NCI-H748 treated with DMSO at 0.1 percent for 48 hours (cell line): ENCODE measurements at regions not wholly inside any gene's neighbourhood (a gene's known extent, or its start where the extent isn't known, plus 50 kb on each side); places are given as distances from the start of the nearest gene placed in this dataset.

Experiments used
- DNase-seq: peaks from one replicate; lab custom pipeline; 2025; lab: John Stamatoyannopoulos, UW

DNA sequence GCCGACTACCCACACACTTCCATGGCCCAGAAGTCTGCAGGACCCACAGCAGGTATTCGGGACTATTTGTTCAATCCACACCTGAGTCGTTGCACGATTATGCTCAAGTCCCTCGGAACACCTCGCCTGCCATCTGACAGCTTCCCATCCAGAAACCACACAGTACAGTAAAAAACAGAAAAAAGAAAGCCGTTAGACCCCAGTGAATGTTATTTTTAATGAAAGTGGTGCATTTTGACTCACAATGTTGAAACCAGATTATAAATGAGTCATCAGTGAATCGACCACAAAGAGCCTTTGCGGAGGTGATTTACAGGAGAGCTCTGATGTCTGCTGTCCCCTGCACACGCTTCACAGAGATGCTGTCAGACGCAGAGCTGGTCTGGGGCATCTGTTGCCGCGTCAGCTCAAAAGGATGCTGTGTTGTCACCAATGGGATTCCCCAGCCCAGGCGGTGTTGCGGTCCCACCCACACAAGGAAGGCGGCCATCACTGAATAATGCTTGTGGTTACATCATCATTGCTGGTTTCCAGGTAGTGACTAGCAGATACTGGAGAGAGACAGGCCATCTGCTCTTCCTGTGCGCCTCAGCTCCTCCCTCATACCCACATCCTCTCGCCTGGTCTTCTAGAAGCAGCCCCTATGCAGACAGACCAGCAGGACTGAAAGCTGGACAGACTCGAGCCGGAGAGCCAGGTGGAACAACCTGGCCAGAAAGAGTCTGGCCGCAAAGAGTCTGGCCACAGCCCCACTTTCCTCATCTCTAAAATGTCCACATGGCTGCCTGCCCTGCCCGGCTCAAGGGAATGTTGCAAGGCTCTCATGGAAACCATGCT, 116.8 kb downstream of the TOMM20 start:
- no peak for DNase-seq

DNA sequence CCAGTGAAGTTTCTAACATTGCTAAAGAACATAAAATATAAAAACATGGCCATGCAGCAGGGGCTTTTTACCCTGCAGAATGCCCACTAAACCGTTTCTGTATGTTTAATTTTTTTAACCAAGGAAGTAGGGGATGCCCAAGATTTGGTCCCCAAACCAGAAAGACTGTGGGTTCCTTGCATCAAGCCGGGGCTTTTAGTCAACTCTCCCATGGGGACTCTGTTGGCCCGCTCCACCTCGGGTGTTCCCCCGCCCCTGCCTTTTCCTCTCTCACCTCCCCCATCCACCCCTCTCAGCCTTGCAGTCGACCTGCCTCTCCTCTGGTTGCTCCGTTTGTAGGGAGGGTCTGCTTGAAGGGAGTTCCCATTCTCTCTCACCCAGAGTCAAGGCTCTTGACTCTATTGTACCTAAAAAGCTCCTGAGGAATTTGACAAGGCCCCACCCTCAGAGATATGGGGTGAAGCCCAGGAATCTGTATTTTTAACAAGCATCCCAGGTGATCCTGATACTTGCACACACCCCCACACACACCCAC, 117.5 kb downstream of the TOMM20 start:
- DNase-seq, result no peak

DNA sequence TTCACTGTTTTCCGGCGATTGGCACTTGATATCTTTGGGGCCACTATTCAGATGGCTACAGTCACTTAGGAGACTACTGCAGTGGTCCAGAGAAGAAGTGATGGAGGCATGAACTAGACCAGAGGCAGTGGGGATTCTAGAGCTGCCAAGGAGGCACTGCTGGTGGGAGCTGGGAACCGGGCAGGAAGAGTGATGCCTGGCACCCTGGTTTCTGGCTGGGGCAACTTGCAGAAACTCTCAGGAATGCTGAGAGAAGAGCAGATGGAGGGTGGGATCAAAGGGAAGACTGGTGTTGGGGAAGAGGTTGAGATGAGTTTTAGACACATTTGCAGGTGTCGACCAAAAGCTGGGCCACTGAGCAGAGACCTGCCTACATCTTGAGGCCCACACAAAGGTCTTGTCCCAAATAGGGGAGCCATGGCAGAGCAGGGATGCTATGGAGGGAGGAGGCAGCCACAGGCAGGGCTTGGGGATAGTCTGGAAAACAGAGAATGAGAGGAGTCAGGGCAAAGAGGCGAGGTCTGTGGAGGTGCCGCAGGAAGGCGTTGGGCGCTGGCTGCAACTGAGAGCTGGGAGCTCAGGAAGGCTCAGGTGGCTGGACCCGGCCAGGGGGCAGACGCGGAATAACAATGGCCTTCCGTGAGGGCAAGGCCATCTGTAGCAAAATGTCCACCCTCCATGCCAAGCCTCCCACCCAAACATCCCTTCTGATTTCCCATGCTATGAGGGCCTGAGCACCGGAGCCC, 118.9 kb downstream of the TOMM20 start:
- DNase-seq, result no peak

DNA sequence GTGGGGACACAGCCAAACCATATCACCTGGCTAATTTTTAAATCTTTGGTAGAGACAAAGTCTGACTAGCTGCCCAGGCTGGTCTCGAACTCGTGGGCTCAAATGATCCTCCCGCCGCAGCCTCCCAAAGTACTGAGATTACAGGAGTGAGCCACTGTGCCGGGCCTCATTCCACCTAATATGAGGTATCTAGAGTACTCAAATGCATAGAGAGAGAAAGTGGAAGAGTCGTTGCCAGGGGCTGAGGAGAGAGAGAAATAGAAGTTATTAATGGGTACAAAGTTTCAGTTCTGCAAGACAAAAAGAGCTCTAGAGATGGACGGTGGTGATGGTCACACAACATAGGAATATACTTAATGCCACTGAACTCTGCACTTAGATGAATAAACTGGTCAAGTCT, 119.6 kb downstream of the TOMM20 start:
- no peak for DNase-seq

DNA sequence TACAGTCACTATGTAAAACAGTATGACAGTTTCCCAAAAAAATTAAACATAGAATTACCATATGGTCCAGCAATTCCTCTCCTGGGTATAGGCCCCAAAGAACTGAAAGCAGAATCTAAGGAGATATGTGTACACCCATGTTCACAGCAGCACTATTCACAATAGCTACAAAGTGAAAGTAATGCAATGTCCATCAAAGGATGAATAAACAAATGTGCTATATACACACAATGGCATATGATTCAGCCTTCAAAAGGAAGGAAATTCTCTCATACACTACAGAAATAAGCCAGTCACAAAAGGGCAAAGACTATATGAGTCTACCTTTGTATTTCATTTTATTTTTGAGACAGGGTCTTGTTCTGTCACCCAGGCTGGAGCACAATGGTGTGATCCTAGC, 120.4 kb downstream of the TOMM20 start:
- DNase-seq, result no peak

DNA sequence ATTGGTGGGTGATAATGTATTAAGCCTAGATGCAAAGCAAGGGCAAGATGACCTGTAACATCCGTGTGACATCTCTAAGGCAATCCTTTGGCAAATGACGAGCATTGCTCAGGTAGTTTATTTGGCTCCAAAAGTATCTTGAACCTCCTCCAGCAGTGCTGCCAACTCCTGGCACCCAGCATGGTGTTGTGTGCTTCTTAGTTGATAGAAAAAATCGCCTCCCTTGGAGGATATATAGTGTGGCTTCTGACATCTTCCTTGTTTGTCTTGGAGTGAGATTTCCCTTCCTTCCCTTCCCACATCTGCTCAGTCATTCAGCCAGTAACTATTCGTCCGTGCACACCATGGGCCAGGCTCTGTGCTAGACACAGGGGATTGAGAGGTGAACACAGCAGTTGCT, 121.8 kb downstream of the TOMM20 start:
- no peak for DNase-seq

DNA sequence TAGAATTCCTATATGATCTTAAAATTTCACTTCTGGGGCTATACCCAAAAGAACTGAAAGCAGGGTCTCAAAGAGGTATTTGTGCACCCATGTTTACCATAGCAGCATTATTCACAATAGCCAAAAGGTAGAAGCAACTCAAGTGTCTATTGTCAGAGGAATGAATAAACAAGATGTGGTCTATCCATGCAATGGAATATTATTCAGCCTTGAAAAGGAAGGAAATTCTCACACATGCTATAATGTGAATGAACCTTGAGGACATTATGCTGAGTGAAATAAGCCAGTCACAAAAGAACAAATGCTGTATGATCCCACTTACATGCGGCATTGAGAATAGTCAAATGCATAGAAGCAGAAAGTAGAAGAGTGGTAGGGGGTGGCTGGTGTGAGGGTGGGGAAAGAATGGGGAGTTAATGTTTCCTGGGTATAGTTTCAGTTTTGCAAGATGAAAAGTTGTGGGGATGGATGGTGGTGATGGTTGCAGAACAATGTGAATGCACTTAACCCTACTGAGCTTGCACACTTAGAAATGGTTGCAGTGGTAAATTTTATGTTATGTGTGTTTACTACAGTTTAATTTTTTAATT, 122.4 kb downstream of the TOMM20 start:
- DNase-seq, result no peak

DNA sequence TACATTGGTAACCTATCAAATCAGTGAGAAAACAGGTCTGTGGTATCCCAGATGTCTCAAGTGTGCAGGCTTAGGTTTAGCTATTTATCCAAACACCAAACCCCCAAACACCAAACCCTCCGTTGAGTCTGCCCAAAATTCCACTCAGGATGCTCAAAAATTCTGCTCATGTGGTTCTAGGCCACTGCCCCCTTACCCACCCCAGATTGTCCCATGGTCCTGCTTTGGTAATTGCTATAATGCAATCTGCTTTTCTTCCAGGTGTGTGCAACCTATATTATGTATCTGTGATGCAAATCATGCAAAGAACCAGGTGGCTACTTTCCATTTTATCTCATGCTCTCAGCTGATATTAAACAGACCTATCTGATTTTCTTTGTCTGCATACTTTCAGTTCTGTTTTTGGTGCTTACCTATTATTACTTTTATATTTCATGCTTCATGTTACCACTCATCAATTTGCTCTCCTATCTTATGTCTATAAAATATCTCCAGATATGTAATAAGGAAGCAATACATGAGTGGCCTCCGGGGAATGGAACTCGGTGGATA, 123.7 kb downstream of the TOMM20 start:
- no peak for DNase-seq

DNA sequence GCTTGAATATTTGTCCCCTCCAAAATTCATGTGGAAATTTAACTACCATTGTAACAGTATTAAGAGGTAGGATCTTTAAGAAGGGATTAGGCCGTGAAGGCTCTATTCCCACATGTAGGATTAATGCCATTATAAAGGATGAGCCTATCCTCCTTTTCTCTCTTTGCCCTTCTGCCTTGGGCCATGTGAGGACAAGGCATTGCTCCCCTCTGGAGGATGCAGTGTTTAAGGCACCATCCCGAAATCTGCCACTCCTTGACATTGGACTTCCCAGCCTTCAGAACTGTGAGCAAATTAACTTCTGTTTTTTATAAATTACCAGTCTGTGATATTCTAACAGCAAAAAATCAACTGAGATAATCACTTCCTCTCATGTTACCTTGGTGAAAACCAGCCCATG, 124.4 kb downstream of the TOMM20 start:
- no peak for DNase-seq

DNA sequence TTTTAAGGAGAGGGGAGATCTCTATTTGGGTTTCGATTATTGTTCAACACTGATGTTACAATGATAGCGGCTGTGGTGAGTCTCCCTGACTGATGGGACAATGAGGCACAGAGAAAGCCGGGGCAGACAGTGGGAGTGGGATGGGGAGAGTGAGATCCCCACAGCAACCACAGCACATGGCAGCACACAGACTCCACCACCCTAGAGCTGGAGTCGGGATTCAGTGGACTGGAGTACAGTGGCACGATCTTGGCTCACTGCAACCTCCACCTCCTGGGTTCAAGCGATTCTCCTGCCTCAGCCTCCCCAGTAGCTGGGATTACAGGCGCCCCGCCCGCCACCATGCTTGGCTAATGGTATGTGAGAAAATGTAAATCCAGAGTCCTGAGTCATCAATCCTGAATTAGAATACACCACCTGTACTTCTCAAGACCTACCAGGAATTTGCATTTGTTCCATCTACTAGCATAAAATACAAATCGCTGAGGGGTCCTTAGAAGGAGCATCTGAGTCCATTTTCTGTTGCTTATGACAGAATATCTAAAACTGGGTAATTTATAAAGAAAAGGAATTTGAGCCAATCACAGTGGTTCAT, 125.8 kb downstream of the TOMM20 start:
- no peak for DNase-seq

DNA sequence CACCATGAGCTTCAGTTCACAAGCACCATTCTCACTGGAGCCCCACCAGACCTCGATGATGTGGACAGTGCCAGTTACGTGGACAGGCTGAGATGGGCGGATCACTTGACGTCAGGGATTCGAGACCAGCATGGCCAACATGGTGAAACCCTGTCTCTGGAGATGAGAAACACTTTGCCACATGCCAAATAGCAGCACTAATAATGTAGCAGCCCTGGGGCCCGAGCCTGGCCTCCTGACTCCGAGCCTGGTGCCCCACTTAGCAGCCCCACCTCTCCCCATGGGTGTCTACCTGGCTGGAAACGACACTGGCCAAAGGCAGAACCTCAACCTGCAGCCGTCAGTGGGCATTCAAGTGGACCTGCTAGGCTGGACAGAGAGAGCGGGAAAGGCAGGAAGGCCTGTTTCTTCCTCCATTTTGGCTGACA, 129.1 kb downstream of the TOMM20 start:
- DNase-seq, result no peak

DNA sequence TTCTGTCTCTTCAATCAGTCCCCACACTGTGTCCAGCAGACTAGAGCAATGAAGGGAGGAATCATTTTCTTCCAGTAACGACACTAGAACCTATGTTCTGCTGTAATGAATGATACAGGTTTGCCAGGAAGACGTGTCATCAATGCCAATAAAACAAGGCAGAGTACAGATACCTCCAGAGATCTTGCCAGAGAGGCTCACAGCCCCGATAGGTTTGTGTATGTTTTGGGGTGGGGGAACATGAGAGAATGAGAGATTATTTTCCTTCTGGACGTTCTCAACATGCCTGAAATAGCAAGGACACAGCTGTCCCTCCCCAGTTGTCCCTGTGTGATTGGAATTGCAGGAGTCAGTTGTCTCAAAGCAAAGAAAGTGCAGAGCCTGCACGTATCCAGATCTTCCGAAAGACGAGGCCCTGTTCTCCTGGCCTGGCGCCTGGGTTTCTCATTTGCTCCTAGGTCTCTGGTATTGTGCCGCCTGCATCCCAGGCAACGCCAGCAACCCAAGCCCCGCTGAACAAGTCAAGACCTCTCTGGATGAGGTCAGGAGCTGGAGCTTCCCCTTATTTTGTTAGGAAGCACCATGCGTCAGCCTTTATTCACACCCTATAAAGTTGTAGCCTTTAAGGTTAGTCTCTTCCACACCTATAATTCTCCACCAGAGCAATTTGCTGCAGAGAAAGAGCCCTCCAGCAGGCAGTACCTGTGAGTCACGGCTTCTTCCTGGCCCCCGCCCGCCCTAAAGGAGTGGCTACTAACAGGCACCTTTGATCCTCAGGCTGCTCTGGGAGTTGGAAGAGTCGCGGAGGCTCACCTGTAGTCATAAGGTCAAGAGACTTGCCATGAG, 130.5 kb downstream of the TOMM20 start:
- no peak for DNase-seq

DNA sequence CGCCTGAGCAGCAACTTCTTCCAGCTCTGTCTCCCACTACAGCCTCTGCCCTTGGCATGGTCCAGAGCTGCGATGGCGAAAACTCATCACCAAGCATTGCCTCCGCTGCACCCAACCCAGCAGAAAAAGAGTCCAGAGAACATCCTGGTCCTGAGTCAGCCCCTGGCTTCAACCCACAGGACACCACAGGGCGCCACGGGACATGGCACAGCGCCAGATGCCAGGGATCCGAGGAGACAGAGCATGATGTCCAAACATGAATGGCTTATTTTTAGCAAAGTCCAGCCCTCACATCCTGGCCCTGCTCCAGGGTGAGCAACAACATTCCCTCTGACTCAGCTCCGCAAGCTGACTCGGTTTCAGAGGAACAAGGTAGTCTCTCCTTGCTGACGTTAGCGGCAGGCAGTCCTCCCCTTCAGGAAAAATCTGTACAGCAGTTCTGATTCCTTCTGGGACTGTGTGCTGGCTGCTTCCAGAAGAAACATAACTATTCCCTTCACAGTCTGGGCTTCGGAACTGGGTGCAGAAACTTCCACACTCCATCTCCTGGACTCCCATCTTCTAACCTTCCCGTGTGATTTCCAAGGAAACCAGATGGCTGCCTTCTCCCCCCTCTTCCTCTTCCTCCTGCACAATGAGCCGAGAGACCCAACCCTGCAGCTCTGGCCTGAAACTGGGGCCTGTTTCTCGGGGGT, 131.3 kb downstream of the TOMM20 start:
- no peak for DNase-seq

DNA sequence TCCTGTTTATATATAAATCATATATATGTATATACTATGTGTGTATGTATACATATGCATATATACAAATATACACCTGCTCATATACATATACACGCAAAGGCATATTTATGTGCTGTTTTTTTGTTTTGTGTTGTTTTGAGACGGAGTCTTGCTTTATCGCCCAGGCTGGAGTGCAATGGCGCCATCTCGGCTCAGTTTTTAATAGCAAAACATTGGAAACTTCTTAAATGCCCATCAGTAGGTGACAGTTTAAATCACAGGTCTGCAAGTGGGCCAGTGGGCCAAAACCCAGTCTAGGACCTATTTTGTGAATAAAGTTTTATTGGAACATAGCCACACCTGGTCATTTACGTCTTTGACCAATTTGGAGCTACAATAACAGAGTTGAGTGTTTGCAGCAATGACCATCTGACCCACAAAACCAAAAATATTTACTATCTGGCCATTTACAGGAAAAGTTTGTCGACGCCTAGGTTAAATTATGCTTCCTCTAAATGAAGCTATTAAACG, 132.3 kb downstream of the TOMM20 start:
- DNase-seq, result no peak

DNA sequence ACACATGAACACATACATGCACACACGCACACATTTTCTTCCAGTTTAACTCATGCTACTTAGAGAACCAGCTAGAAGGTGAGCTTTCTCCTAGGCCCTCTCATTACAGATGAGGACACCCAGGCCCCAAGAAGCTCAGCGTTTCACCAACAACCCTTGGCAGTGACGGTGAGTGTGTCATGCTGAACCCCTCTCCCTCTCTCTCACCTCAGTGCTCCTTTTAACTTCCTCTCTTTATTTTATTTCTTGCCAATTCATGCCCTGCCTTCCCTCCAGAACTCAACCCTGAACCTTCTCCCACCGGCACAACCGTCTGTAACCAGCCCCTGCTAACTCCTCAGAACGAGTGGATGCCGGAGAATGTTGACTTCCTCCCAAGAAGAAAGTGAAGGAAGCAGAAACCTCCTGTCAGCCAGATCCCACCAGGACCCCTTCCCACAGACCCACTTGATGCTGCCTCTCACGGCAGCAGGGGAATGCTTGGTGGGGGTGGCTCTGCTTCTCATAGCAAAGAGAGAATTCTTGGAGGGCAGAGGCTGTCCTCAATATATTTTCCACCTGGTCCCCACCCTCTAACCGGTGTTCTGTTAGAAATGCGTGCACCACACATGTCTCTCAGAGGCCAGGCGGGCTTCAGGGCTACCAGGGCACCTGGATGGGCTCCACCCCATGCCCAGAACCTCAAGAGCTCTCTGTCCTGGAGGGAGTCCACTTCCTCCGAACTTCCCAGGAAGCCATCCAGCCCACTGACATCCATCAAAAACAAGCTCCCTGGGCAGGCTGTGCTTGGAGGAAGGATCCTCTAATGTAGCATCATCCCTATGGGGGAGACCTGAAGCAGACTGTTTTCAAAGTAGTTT, 134.0 kb downstream of the TOMM20 start:
- no peak for DNase-seq

DNA sequence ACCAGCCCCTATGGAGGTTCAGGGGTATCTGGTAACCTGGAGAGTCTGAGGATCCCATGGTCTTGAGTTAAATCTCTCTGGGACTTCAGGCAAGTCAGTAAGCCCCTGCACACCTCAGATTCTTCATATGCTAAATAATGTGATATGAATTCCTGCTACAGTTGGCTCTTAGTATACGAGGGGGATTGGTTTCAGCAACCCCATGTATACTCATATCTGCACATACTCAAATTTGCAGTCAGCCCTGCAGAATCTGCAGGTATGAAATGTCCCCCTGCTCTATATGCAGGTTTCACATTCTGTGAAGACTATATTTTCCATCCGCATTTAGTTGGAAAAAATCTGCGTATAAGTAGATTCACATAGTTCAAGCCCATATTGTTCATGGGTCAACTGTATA, 136.6 kb downstream of the TOMM20 start:
- DNase-seq, result no peak

DNA sequence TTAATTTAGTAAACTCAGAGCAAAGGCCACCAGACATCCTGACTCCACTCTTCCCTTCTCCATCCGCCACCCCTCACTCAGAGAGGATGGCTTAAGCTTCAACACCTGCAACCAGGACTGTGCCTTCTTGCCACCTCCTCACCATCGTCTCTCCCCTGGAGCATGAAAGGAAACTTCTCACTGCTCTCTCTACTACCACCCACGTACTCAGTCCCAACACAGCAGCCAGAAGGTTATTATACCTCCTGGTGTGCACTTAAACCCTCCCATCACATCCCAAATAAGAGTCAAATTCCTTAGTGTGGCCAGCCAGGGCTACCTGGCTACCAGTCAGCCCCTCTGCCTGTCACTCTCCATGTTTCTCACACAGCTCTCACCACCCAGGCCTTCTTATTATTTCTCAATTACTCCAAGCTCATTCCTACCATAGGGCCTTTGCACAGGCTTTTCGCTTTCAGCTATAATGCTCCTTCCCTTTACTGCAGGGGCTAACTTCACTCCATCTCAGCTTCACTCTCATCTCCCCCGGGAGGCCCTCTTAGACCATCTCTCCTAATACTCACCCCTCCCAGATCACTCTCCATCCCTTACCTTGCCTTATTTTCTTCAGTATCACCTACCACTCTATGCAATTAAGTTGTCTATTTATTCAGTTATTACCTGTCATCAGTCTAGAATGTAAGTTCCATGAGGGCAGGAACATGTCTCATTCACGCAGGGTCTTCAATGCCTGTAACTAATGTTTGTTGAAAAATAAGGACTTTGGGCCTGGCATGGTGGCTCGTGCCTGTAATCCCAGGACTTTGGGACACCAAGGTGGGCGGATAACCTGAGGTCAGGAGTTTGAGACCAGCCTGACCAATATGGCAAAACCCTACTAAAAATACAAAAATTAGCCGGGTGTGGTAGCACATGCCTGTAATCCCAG, 137.5 kb downstream of the TOMM20 start:
- no peak for DNase-seq

DNA sequence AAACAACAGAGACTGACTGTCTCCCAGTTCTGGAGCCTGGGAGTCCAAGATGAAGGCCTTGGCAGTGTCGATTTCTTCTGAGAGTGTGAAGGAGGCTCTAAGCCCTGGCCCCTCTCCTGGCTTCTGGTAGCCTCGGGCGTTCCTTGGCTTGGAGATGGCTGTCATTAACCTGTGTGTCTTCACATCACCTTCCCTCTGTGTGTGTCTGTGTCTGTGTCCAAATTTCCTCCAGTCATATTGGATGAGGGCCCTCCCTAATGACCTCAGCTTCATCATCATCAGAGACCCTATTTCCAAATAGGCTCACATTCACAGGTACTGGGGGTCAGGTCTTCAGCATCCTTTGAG, 138.3 kb downstream of the TOMM20 start:
- no peak for DNase-seq
